PC-3 (cell line): ENCODE measurements at regions not wholly inside any gene's neighbourhood (a gene's known extent, or its start where the extent isn't known, plus 50 kb on each side); places are given as distances from the start of the nearest gene placed in this dataset.

Source experiments
- CTCF ChIP-seq: fragments of 300-600 bp; sonication (generic); conservative IDR thresholded peaks from 2 replicates; pipeline ENCODE4 v1.5.1; 2017; ENCODE audit warnings: antibody characterized with exemption, low read depth, mild to moderate bottlenecking, low read length
- EZH2 ChIP-seq: fragments of 300-600 bp; sonication (generic); IDR thresholded peaks from one replicate; pipeline ENCODE4 v1.6.1; 2017; ENCODE audit warnings: antibody characterized with exemption, mild to moderate bottlenecking, low read length; ENCODE audit not compliant: unreplicated experiment

GRCh38 chr21:28826021-28826420 lies 166.7 kb downstream of the LTN1 start:
- TF ChIP-seq CTCF, result no peak
- no peak for TF ChIP-seq EZH2
